Left lung (tissue), 4 donors: ENCODE measurements at regions not wholly inside any gene's neighbourhood (a gene's known extent, or its start where the extent isn't known, plus 50 kb on each side); places are given as distances from the start of the nearest gene placed in this dataset.

ENCODE experiments used
- ATAC-seq: fragments of 200-7000 bp; cut with Tn5 transposase; one replicate; pipeline ENCODE4 v1.9.1; 2020; ENCODE audit warnings: moderate library complexity
- DNase-seq, 4 donors: peaks; one replicate each; pipeline ENCODE4 v3.0.0-alpha.2; 2013 to 2020
- H3K27ac ChIP-seq, 2 donors: fragments of 200-600 bp; sonication (generic) in 1 of 2; one replicate each; pipeline versions ENCODE4 v1.5.0 to v1.8.0; 2020 to 2021
- H3K27me3 ChIP-seq, 2 donors: fragments of 200-600 bp; sonication (generic) in 1 of 2; one replicate each; pipeline versions ENCODE4 v1.5.0 to v1.8.0; 2020 to 2021
- H3K36me3 ChIP-seq, 2 donors: fragments of 200-600 bp; sonication (generic) in 1 of 2; one replicate each; pipeline versions ENCODE4 v1.5.0 to v1.8.0; 2020 to 2021
- H3K4me1 ChIP-seq, 2 donors: fragments of 200-600 bp; one replicate each; pipeline ENCODE4 v1.8.0; 2021
- H3K4me3 ChIP-seq, 2 donors: fragments of 200-600 bp; sonication (generic) in 1 of 2; one replicate each; pipeline versions ENCODE4 v1.5.0 to v1.8.0; 2020 to 2021; ENCODE audit warnings: mild to moderate bottlenecking in 1 of 2
- H3K9me3 ChIP-seq, 2 donors: fragments of 200-600 bp; sonication (generic) in 1 of 2; one replicate each; pipeline versions ENCODE4 v1.5.0 to v1.8.0; 2020 to 2021
- intact Hi-C, 2 donors: fragments of 100-400 bp; cut with DNase I; formaldehyde crosslinking; loops; one replicate each; pipeline versions ENCODE4 v1.11.2 to v1.14.2; 2022
- TF ChIP-seq, protein P1 (sequence below), 2 donors: fragments of 200-600 bp; sonication (generic) in 1 of 2; IDR thresholded peaks; one replicate each; pipeline versions ENCODE4 v1.5.0 to v1.8.0; 2021; ENCODE audit warnings: antibody characterized with exemption in 2 of 2
- donor health status: DM: no; HTN: yes; CAD: no.
- donor health status: DM: no; HTN: no; CAD: no.

DNA sequence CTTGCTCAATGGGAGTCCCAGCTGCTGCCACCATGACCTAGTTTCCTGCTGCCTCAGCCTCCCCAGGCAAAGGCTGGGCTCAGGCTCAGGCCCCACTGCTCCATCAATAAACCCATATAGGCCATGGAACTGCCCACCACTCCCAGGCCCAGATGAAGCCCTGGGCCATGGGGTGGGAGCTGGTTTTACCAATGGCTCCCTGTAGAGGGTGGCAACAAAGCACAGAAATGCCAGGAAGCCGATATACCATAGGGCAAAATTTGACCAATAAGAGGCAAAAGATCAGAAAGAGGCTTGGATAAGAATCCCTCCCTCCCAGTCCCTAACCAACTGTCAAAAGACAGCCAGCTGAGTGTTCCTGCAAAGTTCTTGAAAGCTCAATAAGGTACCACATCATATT, 101.8 kb upstream of the DOCK1 start:
- Histone ChIP-seq H3K4me1 (no peaks in the 10 kb centered on the region), H3K4me3 (no peak overlapping the region), H3K27ac (no peak overlapping the region), H3K36me3 (no peaks in the 10 kb centered on the region), H3K27me3 (no peaks in the 10 kb centered on the region), H3K9me3 (no peaks in the 10 kb centered on the region)
- ATAC-seq (no peak), DNase-seq (no peak)
- TF ChIP-seq, protein P1, sequence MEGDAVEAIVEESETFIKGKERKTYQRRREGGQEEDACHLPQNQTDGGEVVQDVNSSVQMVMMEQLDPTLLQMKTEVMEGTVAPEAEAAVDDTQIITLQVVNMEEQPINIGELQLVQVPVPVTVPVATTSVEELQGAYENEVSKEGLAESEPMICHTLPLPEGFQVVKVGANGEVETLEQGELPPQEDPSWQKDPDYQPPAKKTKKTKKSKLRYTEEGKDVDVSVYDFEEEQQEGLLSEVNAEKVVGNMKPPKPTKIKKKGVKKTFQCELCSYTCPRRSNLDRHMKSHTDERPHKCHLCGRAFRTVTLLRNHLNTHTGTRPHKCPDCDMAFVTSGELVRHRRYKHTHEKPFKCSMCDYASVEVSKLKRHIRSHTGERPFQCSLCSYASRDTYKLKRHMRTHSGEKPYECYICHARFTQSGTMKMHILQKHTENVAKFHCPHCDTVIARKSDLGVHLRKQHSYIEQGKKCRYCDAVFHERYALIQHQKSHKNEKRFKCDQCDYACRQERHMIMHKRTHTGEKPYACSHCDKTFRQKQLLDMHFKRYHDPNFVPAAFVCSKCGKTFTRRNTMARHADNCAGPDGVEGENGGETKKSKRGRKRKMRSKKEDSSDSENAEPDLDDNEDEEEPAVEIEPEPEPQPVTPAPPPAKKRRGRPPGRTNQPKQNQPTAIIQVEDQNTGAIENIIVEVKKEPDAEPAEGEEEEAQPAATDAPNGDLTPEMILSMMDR (IDR thresholded peaks at IDR 0.05), result no peak
- intact Hi-C loops, result no loop called here

DNA sequence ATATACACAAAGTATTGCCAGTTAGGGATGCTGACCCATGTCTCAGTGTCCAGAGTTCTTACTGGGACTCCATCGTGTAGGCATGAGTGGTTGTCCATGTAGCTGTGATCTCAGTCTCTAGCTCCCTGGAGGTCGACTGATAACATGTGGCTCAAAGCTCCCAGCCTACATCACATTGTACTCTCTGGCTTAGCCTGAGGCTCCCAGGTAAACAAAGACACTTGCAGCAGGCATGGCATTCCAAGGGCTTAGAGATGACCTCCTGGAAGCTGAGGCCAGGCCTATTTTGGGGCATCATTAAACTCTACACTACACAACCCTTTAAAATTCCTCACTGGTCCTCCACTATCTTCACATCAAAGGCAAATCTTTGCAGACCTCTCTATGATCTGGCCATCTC, 100.8 kb upstream of the DOCK1 start:
- DNase-seq (no peak), ATAC-seq (no peak)
- Histone ChIP-seq H3K4me1 (no peaks in the 10 kb centered on the region), H3K36me3 (no peaks in the 10 kb centered on the region), H3K4me3 (no peak overlapping the region), H3K27me3 (no peaks in the 10 kb centered on the region), H3K9me3 (no peaks in the 10 kb centered on the region), H3K27ac (no peak overlapping the region)
- intact Hi-C loops, result no loop called here
- TF ChIP-seq, protein P1 (IDR thresholded peaks at IDR 0.05), result no peak

DNA sequence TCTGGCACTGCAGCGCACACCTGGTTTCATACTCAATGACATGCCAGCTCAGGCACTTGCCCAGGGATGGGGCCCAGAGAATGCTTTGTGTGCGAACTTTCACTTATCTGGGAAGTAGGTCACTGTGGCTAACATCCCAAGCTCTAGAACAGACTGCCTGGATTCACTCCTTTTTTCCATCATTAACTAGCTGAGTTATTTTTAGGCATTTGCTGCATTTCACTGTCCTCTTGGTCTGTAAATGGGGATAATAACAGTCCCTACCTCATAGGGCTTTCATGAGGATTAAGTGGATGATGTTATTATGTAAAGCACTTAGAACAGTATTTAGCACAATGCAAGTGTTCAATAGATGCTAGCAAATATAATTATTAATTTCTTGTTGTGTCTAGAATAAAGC, 98.7 kb upstream of the DOCK1 start:
- Histone ChIP-seq H3K27me3 (no peaks in the 10 kb centered on the region), H3K27ac (no peak overlapping the region), H3K4me3 (no peak overlapping the region), H3K9me3 (peaks cover 0 to 11% of the 10 kb centered on the region in 2 donors), H3K4me1 (no peaks in the 10 kb centered on the region), H3K36me3 (no peaks in the 10 kb centered on the region)
- ATAC-seq (no peak), DNase-seq (no peak)
- TF ChIP-seq, protein P1 (IDR thresholded peaks at IDR 0.05), result no peak
- intact Hi-C loops, result no loop called here

DNA sequence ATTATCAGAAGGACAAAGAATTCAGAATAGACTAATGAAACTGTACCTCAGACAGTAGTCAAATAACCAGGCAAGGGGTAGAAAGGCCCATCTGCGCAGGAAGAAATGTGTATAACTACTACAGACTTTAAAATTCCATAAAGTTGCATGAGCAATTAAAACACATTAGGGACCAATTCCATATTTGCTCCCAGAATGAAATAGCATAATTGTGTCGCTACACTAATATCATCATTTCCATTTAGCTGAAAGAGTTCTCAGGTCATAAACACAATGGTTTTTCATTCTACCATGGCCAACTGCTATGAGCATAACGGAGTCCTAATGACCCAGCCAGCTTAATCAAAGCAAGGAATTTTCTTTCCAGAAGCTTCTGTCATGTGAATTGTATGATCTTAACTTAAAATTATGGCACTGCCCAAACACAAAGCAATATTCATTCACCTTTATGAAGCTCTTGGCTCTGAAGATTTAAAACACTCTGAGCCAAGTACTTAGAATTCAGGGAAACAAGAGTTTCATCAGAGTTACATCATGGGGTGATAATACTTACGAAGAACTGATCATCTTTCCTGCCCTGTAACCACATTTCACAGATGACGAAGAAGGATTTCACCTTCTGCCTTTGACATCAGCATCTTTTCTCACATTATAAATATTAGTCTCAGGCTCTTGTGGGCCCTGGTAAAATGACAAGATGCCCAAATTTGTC, 98.1 kb upstream of the DOCK1 start:
- Histone ChIP-seq H3K9me3 (peaks cover 0 to 12% of the 10 kb centered on the region in 2 donors), H3K27ac (no peak overlapping the region), H3K27me3 (no peaks in the 10 kb centered on the region), H3K4me3 (no peak overlapping the region), H3K36me3 (no peaks in the 10 kb centered on the region), H3K4me1 (no peaks in the 10 kb centered on the region)
- TF ChIP-seq, protein P1 (IDR thresholded peaks at IDR 0.05), result no peak
- ATAC-seq (no peak), DNase-seq (no peak)
- intact Hi-C loops, result no loop called here

DNA sequence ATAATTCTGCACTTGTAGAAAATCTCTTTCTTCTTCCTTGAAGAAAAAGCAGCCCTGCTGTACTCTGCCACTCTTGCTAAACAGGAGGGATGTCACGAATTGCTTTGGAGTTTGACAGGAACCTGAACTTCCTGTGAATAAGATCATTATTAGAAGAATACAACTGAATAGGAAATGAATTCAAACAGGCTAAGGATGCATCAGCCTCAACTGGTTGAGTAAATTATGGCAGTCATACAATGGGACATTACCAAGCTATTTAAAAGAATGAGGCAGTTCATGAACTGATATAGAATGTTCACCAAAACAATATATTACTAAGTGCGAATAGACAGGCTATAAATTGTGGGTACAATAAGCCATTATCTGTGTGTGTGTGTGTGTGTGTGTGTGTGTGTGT, 97.1 kb upstream of the DOCK1 start:
- Histone ChIP-seq H3K36me3 (no peaks in the 10 kb centered on the region), H3K27ac (no peak overlapping the region), H3K4me3 (no peak overlapping the region), H3K4me1 (no peaks in the 10 kb centered on the region), H3K9me3 (peaks cover 0 to 12% of the 10 kb centered on the region in 2 donors), H3K27me3 (no peaks in the 10 kb centered on the region)
- DNase-seq (no peak), ATAC-seq (no peak)
- TF ChIP-seq, protein P1 (IDR thresholded peaks at IDR 0.05), result no peak
- intact Hi-C loops, result no loop called here
